CD4-positive, CD25-positive, alpha-beta regulatory T cell (primary cell): ENCODE measurements at regions not wholly inside any gene's neighbourhood (a gene's known extent, or its start where the extent isn't known, plus 50 kb on each side); places are given as distances from the start of the nearest gene placed in this dataset.

Experiments
- ATAC-seq, 2 donors: fragments of 150-1000 bp; cut with Tn5 transposase; one replicate each; pipeline ENCODE4 v1.10.0; 2021; ENCODE audit warnings: low read depth in 2 of 2, moderate number of reproducible peaks in 2 of 2, moderate library complexity in 1 of 2
- DNase-seq, 3 donors: peaks; one replicate each; pipeline versions ENCODE4 v3.0.0 to v3.0.0-alpha.2; 2012 to 2022; ENCODE audit warnings: mixed read lengths in 1 of 3
- H3K27ac ChIP-seq: one replicate; pipeline ENCODE4 v1.7.0; 2013; ENCODE audit warnings: mild to moderate bottlenecking, low read length; ENCODE audit not compliant: insufficient read depth, poor library complexity, severe bottlenecking
- H3K27me3 ChIP-seq: one replicate; pipeline ENCODE4 v1.7.0; 2013; ENCODE audit warnings: low read length; ENCODE audit not compliant: control insufficient read depth, insufficient read depth
- H3K36me3 ChIP-seq: one replicate; pipeline ENCODE4 v1.7.0; 2013; ENCODE audit warnings: mild to moderate bottlenecking, low read length, moderate library complexity; ENCODE audit not compliant: control insufficient read depth, insufficient read depth
- H3K4me1 ChIP-seq: 2 replicates; pipeline ENCODE4 v1.7.0; 2013; ENCODE audit warnings: mild to moderate bottlenecking, low read length; ENCODE audit not compliant: insufficient read depth, control insufficient read depth, poor library complexity, severe bottlenecking
- H3K4me3 ChIP-seq: one replicate; pipeline ENCODE4 v1.7.0; 2013; ENCODE audit warnings: low read depth, mild to moderate bottlenecking, low read length, moderate library complexity
- H3K9me3 ChIP-seq, 2 experiments: 1 replicate in 1 of 2; 2 replicates in 1 of 2; pipeline ENCODE4 v1.7.0; 2013; ENCODE audit warnings: low read length in 2 of 2, mild to moderate bottlenecking in 1 of 2, moderate library complexity in 1 of 2; ENCODE audit not compliant: control insufficient read depth in 2 of 2
- H3K27ac Mint-ChIP-seq, 3 donors: one replicate each; pipeline ENCODE4 v1.8.0; 2020 to 2022; ENCODE audit warnings: mild to moderate bottlenecking in 3 of 3, mixed read lengths in 3 of 3, moderate library complexity in 2 of 3
- H3K27me3 Mint-ChIP-seq: one replicate; pipeline ENCODE4 v1.8.0; 2022; ENCODE audit warnings: mild to moderate bottlenecking, mixed read lengths
- H3K36me3 Mint-ChIP-seq: one replicate; pipeline ENCODE4 v1.8.0; 2020; ENCODE audit warnings: mixed read lengths
- H3K4me1 Mint-ChIP-seq, 4 donors: one replicate each; pipeline ENCODE4 v1.8.0; 2020 to 2022; ENCODE audit warnings: mixed read lengths in 4 of 4, mild to moderate bottlenecking in 1 of 4
- H3K4me3 Mint-ChIP-seq, 4 donors: one replicate each; pipeline ENCODE4 v1.8.0; 2020 to 2022; ENCODE audit warnings: mild to moderate bottlenecking in 4 of 4, mixed read lengths in 4 of 4, moderate library complexity in 3 of 4
- H3K9me3 Mint-ChIP-seq, 7 donors: one replicate each; pipeline ENCODE4 v1.8.0; 2020 to 2022; ENCODE audit warnings: mixed read lengths in 7 of 7, mild to moderate bottlenecking in 3 of 7, moderate library complexity in 2 of 7

DNA sequence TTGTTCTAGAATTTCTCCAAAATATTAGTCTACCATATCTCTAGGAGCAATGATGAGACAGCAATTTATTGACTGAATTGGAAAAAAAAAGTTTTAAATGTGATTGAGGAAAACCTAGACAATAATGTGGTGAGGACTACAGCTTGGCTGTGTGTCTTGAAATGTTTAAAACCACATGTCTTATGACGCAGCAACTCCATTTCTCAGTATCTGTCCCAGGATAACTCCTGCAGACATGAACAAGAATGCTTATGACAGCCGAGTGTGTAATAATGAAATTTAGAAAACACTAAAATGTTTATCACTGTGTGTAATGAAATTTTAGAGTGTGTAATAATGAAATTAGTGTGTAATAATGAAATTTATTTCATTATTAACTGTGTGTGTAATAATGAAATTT is 254.1 kb upstream of the DAPK1 start:
- DNase-seq (no peak), ATAC-seq (no peak)
- H3K9me3 Mint-ChIP-seq = peaks cover 0 to 4% (median 0%) of the 10 kb centered on the region in 7 donors
- H3K4me1 Mint-ChIP-seq = no peaks in the 10 kb centered on the region
- no peak overlapping the region for H3K4me3 ChIP-seq
- no peaks in the 10 kb centered on the region for H3K36me3 ChIP-seq
- H3K27me3 Mint-ChIP-seq = no peaks in the 10 kb centered on the region
- no peaks in the 10 kb centered on the region for H3K27me3 ChIP-seq
- no peak overlapping the region for H3K27ac ChIP-seq
- H3K36me3 Mint-ChIP-seq = no peaks in the 10 kb centered on the region
- H3K27ac Mint-ChIP-seq = no peak overlapping the region
- no peaks in the 10 kb centered on the region for H3K9me3 ChIP-seq
- no peaks in the 10 kb centered on the region for H3K4me1 ChIP-seq
- no peak overlapping the region for H3K4me3 Mint-ChIP-seq

DNA sequence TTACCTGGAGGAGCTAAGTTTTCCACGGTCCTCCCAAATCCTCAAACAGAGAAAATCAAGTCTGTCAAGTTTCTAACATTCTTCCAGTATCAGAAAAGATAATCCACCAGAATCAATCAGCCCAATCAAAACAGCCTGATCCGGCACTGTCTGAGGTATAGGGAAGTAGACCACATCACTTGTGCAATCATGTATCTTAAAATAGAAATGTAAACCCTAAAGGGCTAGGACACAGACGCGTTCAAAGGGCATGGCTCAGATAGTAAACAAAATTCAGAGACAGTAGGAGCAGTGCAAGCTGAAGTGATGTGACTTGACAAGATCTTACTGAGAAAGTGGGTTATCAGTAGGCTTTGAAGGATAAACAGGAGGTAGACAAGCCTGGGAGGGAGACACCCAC is 252.4 kb upstream of the DAPK1 start:
- H3K9me3 Mint-ChIP-seq = peaks cover 0 to 4% (median 0%) of the 10 kb centered on the region in 7 donors

DNA sequence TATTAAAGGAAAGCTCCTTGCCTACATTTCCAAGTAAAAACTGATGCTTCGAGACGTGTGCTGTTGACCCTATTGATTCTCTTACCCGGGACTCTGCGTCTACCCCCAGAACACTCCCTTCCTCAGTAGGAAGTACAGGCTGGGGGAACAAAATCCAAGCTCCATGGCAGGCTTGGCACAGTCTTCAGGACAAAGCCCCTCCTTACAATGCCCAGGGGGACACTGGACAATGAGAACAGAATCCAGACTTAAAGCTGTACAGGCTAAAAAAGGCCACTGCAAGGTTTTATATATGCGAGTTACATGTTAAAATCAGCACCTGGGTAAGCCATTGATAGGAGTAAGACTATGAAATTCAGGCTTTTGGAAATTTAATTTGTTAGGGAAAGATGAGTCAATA is 250.6 kb upstream of the DAPK1 start:
- no peaks in the 10 kb centered on the region for H3K4me1 ChIP-seq
- no peaks in the 10 kb centered on the region for H3K36me3 ChIP-seq
- H3K27me3 Mint-ChIP-seq = no peaks in the 10 kb centered on the region
- H3K27ac Mint-ChIP-seq = no peak overlapping the region
- peaks cover 0 to 4% (median 0%) of the 10 kb centered on the region in 7 donors for H3K9me3 Mint-ChIP-seq
- ATAC-seq = no peak
- no peaks in the 10 kb centered on the region for H3K36me3 Mint-ChIP-seq
- H3K27me3 ChIP-seq = no peaks in the 10 kb centered on the region
- H3K4me3 Mint-ChIP-seq = no peak overlapping the region
- no peak overlapping the region for H3K4me3 ChIP-seq
- H3K4me1 Mint-ChIP-seq = no peaks in the 10 kb centered on the region
- H3K9me3 ChIP-seq = no peaks in the 10 kb centered on the region
- no peak for DNase-seq
- no peak overlapping the region for H3K27ac ChIP-seq

More for the DNA sequence above, 252.4 kb upstream of the DAPK1 start:
- H3K4me1 Mint-ChIP-seq = no peaks in the 10 kb centered on the region
- Histone ChIP-seq H3K4me1 (no peaks in the 10 kb centered on the region), H3K36me3 (no peaks in the 10 kb centered on the region), H3K4me3 (no peak overlapping the region), H3K9me3 (no peaks in the 10 kb centered on the region), H3K27ac (no peak overlapping the region), H3K27me3 (no peaks in the 10 kb centered on the region)
- DNase-seq (no peak), ATAC-seq (no peak)
- H3K27ac Mint-ChIP-seq = no peak overlapping the region
- H3K36me3 Mint-ChIP-seq = no peaks in the 10 kb centered on the region
- no peaks in the 10 kb centered on the region for H3K27me3 Mint-ChIP-seq
- no peak overlapping the region for H3K4me3 Mint-ChIP-seq

DNA sequence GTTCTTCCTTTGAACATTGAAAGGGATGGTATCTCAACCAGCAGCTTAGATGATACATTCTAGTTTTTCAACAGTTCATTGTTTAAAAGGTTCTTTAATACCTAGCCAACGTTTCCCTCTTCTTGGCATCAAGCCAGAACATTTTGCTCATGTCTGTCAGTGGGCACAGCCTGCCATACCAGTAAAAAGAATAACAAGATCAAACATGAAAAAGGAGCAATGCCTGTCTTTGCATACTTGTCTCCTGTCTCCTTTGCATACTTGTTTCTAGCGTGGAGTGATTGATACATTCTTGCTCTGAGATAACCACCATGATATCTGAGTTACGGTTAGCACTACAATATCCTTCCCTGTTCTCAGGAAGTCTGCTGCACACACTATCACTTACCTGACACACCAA is 248.6 kb upstream of the DAPK1 start:
- Mint-ChIP-seq H3K4me1 (no peaks in the 10 kb centered on the region), H3K9me3 (peaks cover 0 to 4% (median 0%) of the 10 kb centered on the region in 7 donors), H3K27me3 (no peaks in the 10 kb centered on the region), H3K27ac (no peak overlapping the region), H3K4me3 (no peak overlapping the region), H3K36me3 (no peaks in the 10 kb centered on the region)
- ATAC-seq (no peak), DNase-seq (no peak)
- Histone ChIP-seq H3K36me3 (no peaks in the 10 kb centered on the region), H3K9me3 (no peaks in the 10 kb centered on the region), H3K4me1 (no peaks in the 10 kb centered on the region), H3K27ac (no peak overlapping the region), H3K27me3 (no peaks in the 10 kb centered on the region), H3K4me3 (no peak overlapping the region)

DNA sequence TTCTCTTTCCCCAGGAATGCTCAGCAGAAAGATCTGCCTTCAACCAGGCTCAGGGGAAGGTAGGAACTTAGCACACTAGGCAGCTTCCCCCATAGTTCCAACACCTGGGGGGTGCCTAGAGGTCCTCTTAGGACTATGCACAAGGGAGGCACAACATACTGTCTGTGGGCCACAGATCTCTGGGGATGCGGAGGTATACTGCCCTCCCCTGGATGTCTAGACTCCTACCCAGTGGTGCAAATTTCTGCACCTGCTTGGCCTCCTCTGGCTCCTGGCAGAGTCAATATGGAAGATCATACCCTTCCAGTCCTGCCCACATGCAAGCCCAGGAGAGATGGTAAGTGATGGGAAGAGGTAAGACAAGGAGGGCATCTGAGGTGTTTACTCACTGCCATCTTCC is 247.5 kb upstream of the DAPK1 start:
- Histone ChIP-seq H3K27me3 (no peaks in the 10 kb centered on the region), H3K4me1 (no peaks in the 10 kb centered on the region), H3K4me3 (no peak overlapping the region), H3K27ac (no peak overlapping the region), H3K9me3 (no peaks in the 10 kb centered on the region), H3K36me3 (no peaks in the 10 kb centered on the region)
- H3K27me3 Mint-ChIP-seq = no peaks in the 10 kb centered on the region
- DNase-seq (no peak), ATAC-seq (no peak)
- no peaks in the 10 kb centered on the region for H3K4me1 Mint-ChIP-seq
- no peak overlapping the region for H3K27ac Mint-ChIP-seq
- no peak overlapping the region for H3K4me3 Mint-ChIP-seq
- no peaks in the 10 kb centered on the region for H3K36me3 Mint-ChIP-seq
- peaks cover 0 to 4% (median 0%) of the 10 kb centered on the region in 7 donors for H3K9me3 Mint-ChIP-seq

DNA sequence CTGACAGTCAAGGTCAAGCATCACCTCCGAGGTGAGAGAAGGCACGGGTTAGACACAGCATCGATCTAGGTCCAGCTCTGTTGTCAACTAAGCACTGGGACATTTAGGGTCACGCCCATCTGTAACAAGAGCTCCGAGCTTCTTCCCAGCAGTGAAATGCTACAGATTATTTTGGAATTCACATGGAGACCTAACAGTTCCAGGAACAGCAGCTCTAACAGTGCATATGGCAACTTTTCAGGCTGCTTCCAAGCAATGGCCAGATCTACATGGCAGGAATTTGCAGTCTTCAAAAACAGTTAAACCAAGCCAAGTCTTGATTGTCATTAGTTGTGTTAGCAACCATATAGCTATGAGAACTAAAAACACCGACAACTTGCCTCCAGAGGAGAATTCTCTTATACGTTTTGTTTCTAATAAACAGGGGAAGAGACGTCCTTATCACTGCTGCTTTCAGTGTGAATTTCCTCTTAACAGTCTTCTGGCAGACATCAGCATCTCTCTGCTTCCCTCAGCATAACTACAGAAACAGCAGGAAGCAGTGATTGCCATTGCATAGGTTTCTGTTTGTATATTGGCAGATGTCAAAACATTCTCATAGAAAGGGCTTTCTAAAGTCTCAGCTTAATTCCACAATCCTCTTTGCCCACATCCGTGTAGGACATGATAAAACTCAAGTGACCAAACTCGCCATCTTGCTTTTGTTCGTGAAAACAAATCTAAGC is 242.1 kb upstream of the DAPK1 start:
- ATAC-seq = no peak

DNA sequence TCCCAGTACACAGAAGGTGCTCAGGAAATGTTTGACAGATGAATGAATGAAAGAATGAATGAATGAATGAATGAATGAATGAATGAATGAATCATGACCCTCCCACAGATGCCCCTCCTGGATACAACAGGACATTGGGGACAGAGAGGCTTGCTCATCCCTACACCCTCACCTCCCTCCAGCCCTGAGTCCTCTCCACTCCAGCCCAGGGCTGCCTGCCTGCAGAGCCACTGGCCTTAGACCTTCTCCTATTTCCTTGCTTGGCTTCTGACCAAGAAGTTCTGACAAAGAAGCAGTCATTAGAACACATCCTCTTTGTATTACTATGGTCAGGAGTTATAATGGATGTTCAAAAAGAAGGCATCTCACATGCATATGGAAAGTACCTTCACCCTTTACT is 240.7 kb upstream of the DAPK1 start:
- Histone ChIP-seq H3K9me3 (no peaks in the 10 kb centered on the region), H3K4me3 (no peak overlapping the region), H3K4me1 (no peaks in the 10 kb centered on the region), H3K36me3 (no peaks in the 10 kb centered on the region), H3K27me3 (no peaks in the 10 kb centered on the region), H3K27ac (no peak overlapping the region)
- H3K4me3 Mint-ChIP-seq = no peak overlapping the region
- DNase-seq (no peak), ATAC-seq (no peak)
- H3K4me1 Mint-ChIP-seq = no peaks in the 10 kb centered on the region
- no peaks in the 10 kb centered on the region for H3K36me3 Mint-ChIP-seq
- peaks cover 0 to 2% (median 0%) of the 10 kb centered on the region in 7 donors for H3K9me3 Mint-ChIP-seq
- no peak overlapping the region for H3K27ac Mint-ChIP-seq
- H3K27me3 Mint-ChIP-seq = no peaks in the 10 kb centered on the region

More for the DNA sequence above, 242.1 kb upstream of the DAPK1 start:
- Mint-ChIP-seq H3K36me3 (no peaks in the 10 kb centered on the region), H3K9me3 (peaks cover 0 to 3% (median 0%) of the 10 kb centered on the region in 7 donors), H3K4me3 (no peak overlapping the region), H3K27ac (no peak overlapping the region), H3K27me3 (no peaks in the 10 kb centered on the region), H3K4me1 (no peaks in the 10 kb centered on the region)
- no peak for DNase-seq
- H3K4me3 ChIP-seq = no peak overlapping the region
- no peaks in the 10 kb centered on the region for H3K4me1 ChIP-seq
- H3K36me3 ChIP-seq = no peaks in the 10 kb centered on the region
- H3K27me3 ChIP-seq = no peaks in the 10 kb centered on the region
- H3K27ac ChIP-seq = no peak overlapping the region
- no peaks in the 10 kb centered on the region for H3K9me3 ChIP-seq
